Endometrial microvascular endothelial cells (primary cell): ENCODE measurements at regions not wholly inside any gene's neighbourhood (a gene's known extent, or its start where the extent isn't known, plus 50 kb on each side); places are given as distances from the start of the nearest gene placed in this dataset.

Experiments used
- in situ Hi-C: cut with HindIII; loops from 2 replicates; pipeline ENCODE4 v1.10.0; 2017; ENCODE audit warnings: low sequenced_read_pairs, low pct_unique_long_range_greater_than_20kb; ENCODE audit errors: inconsistent ontology term

DNA sequence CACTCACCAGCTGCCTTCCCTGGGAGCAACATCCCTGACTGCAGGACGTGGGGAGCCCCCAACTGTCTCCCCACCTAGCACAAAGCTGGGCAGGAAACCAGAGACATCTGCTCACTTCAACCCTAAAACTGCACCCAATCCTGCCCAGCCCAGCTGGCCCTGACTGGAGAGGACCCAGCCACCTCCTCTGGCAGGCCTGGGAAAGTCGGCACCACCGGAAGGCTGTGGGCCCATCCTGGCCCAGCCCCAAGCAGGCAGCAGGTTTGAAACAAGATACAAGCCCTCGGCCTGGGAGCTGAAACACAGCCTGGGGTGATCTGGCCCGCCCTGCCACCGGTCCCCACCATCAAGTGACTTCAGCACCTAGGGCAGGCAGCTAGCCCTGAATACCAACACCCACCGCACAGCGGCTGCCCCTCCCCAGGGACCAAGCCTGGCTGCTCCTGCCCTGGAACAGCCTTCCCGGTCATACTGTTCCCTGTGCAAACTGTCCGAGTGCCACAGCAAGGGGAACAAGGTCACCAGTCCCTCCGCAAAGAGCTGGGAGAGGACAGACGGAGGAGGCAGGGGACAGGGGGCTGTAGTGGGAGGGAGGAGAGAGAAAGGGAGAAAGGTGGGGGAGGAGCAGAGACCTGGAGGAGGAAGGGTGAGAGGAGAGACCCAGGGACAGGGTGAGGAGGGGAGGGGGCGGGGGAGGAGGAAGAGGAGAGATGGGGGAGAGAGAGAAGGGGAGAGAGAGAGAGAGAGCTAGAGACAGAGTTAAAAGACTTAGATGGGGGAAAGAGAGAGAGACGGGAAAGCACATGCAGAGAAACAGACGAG is 115.7 kb downstream of the RFLNA start:
- in situ Hi-C loops, result no loop called here

DNA sequence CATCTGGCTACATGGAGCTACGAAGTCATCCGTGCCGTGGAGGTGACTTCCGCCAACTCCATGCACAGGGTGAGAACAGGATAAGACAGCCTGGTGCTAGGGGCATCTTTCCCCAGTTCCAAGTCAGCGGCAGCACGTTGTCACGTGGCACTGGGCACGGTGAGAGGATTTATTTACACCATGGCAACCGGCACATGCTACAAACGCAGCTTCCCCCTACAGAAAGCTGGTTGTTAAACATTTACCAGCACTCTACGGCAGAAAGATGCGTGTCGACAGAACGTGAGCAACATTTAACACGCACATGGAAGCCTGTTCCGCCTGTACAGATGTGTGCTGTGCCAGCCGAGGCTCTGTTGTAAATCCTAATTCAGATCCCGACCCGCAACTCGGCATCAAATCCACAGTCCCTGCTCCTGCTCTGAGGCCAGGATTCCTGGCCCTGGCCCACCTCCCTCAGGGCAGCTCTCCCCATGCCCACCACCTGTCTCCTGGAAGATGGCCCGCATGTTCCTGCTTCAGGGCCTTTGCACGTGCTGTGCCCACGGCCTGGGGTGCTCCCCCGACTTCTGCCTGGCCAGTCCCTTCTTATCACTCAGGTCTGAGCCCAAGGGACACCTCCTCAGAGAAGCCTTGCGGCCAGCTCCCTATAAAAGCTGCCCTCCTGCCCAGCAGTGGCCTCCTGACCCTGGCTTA is 114.1 kb downstream of the RFLNA start:
- in situ Hi-C loops, result no loop called here

DNA sequence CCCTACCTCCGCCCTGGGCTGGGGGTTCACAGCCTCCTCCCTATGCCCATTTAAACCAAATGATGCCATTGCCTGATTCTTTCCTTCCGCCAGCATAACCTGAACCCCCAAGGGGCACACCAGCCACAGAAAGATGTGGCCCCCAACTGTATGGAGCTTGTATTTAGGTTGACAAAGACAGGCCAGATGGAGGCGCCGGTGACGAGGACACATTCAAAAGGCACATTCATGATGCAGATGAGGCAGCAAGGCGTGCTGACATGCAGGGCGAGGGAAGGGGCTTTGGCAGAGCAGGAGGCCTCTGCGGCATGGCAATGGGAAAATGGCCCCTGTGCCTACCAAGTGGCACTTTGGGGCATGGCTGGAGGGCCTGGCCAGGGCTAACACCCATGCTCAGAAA is 112.2 kb downstream of the RFLNA start:
- in situ Hi-C loops, result no loop called here

DNA sequence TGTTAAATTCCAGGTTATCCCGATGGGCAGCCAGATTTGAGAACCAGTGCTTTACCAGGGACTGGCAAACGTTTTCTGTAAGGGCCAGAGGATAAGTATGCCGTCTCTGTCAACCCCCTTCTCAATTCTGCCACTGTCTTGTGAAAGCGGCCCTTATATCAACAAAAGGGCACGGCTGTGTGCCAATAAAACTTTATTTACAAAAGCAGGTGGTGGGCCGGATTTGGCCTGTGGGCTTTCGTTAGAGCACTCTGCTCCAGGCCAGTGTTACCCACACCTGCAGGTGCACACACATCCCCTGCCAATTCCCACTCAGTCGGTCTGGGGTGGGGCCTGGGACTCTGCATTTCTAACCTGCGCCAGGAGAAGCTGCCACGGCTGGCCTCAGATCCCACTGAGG is 111.2 kb downstream of the RFLNA start:
- in situ Hi-C loops, result no loop called here

DNA sequence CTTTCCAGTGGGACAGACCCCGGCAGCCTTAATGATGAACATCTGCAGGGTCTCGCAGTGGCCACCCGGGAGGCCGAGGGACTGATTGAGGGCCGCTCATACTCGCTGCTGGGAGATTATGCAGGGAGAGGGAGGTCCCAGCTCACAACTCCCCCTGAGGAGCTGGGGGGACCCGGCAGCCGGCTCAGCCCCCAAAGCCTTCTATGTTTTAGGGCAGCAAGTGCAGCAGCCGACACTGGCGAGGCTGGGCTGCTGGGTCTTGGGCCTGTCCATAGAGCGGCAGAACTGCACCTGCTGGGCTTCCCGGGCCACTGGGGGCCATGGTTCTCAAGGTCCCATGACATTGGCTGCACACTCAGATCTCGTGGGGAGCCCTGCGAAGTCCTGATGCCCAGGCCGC is 110.7 kb downstream of the RFLNA start:
- in situ Hi-C loops, result no loop called here

DNA sequence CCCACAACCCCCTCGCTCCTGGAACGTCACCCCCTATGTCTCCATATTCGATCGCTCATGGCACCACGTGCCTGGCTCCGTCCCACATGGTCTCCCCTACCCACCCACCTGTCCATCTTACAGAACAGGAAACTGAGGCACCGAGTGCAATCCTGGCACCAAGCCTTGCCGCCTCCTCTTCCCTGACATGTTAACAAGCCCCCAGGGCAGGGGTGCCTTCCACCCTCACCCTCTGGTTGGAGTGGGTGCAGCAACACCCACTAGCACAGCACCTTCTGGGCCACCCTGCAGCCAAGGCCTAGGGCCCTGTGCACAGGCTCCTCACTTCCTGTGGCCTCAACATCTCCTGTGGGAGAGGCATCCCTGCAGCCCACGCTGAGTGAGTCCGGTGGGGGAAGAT is 110.3 kb downstream of the RFLNA start:
- in situ Hi-C loops, result no loop called here

DNA sequence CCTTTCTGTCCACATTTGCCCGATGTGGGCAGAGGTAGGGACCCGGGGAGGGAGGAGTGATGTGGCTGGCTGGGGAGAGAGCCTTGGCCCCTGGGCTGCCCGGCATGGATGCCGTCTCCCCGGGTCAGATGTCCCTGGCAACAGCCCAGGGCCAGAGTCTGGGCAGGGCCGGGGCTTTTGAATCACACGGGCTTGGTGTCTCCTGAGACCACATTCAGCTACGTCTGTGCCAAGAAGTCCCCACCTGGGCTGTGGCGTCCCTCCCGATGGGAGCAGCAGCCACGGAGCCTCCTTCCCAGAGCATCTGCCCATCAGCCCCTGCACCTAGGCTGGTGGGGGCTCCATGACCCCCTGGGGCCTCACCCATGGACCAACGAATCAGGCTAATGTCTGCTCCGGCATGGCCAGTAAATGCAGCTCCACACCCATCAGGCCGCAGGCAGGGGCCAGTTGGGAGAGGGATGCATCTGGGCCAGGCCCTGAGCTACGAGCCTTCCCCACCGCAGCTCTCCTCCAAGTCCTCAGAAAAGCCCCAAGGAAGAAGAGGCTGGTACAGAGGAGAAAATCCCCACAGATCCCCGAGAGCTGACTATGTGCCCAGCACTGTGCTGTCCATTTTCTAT is 109.4 kb downstream of the RFLNA start:
- in situ Hi-C loops, result no loop called here

DNA sequence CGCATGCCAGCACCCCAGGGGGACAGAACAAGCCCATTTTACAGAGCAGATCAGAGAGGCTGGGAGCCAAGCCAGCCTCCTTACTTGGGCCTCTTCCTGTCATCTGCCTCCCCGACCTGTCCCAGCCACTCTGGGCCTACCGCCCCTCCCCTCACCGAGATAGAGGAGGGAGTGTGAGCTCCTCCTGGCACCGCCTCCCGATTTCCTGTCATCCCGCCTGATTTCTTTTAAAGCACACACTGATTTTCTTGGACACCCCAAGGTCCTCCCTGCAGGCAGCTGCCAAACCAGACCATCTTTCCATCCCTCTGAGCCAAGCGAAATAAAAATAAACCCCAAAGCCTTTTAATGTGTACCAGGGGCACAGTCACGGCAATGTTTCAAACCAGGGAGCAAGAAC is 108.4 kb downstream of the RFLNA start:
- in situ Hi-C loops, result no loop called here

DNA sequence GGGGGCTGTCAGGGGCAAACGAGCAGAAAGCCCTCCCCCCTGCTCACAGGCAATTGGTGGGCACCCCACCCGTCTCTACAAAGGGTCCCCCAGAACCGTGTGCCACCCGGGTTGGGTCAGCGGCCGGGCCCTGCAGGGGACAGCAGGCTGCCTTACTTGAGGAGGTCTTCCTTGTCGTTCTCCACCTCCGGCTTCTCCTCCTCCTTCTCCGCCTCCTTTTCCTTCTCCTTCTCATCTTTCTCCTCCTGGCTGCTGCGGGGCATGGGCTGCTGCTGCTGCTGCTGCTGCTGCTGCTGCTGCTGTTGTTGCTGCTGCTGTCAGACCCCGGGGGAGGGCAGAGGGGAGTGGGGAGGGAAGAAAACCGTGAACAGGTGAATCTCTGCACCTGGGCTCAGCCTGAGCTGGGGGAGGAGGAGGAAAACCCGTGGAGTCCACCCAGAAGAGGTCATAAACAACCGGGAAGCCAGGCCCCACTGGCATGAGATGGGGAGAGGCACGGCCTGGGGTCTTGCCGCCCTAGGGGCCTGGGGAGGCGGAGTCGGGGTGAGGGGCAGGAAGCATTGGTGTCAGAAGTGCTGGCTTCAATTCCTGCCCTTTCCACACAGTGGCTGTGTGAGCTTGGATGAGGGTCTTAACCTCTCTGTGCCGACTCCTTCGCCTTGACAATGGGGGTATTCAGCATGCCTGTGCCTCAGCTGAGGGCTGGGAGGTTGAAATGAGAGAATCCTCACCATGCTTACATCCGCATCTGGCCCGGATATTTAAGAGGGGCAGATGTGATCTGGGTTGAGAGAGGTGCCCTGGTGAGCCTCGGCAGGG is 107.6 kb downstream of the RFLNA start:
- in situ Hi-C loops, result no loop called here

DNA sequence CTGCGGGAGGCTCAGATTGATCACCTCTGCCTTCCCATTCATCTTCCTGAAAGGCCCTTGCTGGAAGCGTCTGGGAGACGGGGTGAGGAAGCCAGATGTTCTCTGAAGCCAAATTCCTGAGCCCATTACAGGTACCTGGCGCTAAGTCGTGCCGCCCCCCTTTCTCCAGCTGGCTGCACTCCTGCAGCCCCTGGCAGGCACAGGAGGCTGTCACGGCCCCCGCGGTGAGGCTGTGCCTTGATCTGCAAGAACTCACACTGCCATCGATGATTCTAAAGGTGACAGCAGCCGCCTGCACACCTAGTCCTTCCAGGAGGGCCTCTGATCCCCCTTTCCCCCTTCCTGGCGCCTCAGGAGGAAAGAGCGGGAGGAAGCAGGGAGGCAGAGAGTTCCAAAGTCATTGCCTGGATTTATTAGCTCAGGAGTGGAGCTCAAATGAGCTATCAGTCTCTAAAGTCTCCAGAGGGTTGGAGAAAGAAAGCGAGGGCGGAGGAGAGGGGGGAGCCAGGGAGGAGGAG is 106.9 kb downstream of the RFLNA start:
- in situ Hi-C loops, result no loop called here

DNA sequence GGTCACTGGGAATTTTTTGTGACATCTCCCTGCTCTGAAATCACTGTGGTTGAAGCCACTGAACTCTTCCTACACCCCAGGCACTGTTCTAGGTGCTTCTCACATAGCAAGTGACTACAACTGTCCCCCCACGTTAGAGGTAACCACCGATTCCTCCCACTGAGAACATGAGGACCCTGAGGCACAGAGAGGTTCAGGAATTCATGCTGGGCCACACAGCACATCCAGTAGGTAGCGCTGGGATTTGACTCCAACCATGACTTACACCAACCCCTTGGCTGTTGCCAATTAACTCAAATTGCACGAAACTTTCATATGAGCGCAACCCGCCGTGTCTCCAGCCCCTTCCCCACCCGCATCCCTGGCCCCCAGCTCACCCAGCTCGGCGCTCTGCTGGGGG is 105.2 kb downstream of the RFLNA start:
- in situ Hi-C loops, result no loop called here

DNA sequence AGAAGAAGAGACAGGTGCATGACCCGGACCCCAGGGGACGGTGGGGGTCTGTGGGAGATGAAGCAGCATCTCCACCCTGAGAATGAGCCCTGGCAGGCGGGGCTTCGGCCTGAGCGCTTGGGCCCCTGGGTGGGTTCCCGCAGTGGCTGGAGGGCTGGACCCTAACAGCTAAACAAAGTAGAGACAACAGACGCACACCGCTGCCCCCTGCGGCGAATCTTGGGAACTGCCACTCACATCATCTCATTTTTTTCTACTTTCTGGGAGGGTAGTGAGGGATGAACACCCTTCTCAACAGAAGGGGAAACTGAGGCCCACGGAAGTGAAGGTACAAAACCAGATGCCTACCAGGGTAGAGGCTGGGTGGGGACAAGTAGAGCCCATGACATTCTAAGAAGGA is 104.7 kb downstream of the RFLNA start:
- in situ Hi-C loops, result no loop called here

DNA sequence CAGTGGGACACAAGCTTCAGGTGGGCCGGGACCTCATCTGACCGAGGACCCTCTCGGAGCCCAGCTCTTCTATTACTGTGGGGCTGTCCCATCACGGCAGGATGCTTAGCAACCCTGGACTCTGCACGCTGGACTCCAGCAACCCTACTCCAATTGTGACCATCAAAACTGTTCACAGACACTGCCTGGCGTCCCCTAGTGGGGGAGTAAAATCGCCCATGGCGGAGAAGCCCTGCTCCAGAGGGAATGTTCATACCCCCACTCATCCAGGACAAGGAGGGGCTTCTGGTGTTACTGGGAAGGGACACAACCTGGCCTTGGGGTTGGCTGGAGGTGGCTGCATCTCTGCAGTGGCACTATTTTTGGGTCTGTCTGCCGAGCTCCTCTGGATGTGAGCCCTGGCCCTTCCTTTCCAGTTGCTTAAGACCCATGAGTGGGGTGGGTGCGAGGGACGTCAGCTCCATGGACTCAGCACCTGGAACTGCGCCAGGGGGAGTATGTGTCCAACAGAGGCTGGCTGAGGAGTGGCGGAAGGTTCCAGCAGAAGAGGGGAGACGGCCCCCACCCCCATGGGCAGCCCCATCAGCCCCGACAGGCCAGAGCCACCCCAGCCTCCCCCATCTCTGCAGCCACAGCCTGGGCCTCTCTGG is 103.8 kb downstream of the RFLNA start:
- in situ Hi-C loops, result no loop called here

DNA sequence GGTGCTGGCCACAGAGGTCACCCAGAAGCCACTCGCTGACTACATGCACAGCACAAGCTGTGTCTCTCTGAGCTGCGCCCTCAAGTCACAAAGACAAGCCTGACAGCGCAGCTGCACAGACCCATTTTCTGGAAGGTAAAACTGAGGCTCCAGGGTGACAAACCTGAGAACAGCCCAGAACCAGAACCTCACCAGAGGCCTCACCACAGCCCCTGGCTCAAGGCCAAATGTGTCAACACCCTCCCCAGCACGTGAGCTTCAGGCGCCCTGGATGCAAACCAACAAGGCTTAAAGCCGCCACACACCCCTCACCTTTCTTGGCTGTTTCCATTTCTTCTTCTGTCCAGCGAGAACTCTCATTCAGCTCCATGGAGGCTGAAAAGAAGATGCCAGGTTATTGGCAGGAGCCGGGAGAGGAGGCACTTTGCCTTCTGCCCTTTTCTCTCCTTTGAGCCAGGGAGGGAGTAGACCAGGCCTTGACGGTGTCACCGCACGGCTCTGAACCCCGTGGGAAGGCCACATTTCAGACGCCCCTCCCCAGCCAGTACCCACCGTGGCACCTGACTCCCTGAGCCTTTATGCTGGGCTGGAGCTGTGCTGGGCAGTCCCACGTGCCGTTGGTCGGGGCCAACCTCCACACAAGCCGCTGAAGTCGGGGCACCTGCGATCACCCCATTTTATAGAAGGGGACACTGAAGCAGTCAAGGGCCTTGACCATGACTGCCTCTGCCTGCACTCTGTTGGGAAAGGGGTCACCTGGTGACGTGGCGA is 103.1 kb downstream of the RFLNA start:
- in situ Hi-C loops, result no loop called here

DNA sequence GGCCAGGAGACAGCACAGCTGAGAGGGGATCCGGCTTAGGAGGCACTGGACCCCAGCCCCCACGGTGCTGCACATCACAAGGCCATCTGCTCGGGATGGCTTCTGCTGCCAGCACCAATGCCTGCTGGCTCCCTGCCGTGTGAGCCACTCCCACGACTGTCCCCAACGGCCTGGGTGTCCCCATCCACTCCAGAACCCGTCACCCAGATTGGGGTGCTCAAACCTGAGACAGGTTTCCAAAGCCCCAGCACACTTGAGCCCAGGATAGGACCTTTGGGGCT is 102.4 kb downstream of the RFLNA start:
- in situ Hi-C loops, result no loop called here

DNA sequence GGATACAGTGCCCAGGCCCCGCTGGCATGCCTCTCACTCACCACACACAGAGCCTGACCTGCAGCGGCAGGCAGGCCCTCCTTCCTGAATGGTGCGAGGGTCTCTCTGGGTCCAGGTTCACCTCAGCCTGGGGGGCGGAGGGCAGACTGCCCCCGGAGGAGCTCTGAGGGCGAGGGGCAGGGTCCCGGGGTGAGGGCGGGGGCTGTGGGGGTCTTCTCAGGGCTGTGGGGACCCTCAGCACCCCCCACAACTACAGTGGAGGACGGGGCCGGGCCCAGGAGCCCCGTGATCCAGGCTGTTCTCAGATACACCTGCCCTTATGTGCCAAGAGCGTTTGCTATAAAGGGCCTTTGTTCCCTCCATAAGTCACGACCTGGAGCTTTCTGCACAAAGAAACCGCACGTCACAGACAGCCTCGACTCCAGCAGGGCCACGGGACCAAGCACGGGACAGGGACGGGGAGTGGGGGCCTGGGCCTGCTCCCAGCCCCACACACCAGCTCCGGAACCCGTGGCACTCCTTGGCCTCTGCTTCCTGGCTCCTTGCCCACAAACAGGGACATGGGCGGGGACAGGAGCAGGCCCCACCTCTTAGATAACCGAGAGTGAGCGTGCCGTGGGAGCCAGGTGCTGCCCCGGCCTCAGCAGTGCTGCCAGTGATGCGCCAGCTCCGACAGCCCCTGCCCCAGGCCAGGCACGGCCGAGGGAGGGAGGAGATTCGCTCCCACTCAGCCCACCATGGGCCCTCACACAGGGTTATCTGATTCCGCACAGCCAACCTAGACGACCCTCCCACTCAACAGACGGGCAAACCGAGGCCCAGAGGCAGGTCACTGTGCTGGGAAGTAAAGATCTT is 101.9 kb downstream of the RFLNA start:
- in situ Hi-C loops, result no loop called here

DNA sequence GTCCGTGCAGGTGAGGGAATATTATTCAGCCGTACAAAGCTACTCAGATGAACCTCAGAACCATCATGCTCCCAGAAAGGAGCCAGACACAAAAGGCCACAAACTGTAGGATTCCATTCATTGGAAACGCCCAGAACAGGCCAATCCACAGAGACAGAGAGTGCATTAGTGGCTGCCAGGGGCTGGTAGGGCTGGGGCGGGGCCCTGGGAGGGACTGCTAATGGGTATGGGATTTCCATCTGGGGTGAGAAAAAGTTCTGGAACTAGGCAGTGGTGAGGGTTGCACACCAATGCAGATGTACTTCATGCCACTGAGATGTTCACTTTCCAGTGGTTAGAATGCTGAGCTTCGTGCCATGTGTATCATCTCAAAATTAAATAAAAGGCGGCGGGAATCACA is 101.1 kb downstream of the RFLNA start:
- in situ Hi-C loops, result no loop called here
